Parathyroid adenoma (tissue), 2 donors: ENCODE measurements at regions not wholly inside any gene's neighbourhood (a gene's known extent, or its start where the extent isn't known, plus 50 kb on each side); places are given as distances from the start of the nearest gene placed in this dataset.

Source experiments
- H2AFZ ChIP-seq: fragments of 300-600 bp; sonication (generic); one replicate; pipeline ENCODE4 v1.7.0; 2017; ENCODE audit warnings: antibody characterized with exemption, mild to moderate bottlenecking
- H3K27ac ChIP-seq: fragments of 300-600 bp; sonication (generic); one replicate; pipeline ENCODE4 v1.7.0; 2017
- H3K27me3 ChIP-seq: fragments of 300-600 bp; sonication (generic); one replicate; pipeline ENCODE4 v1.7.0; 2017; ENCODE audit warnings: low read length; ENCODE audit not compliant: control insufficient read depth, insufficient read depth
- H3K36me3 ChIP-seq: fragments of 300-600 bp; sonication (generic); one replicate; pipeline ENCODE4 v1.7.0; 2017; ENCODE audit warnings: low read length; ENCODE audit not compliant: control insufficient read depth, insufficient read depth
- H3K4me1 ChIP-seq: fragments of 300-600 bp; sonication (generic); one replicate; pipeline ENCODE4 v1.7.0; 2017; ENCODE audit warnings: control low read depth
- H3K4me2 ChIP-seq: fragments of 300-600 bp; sonication (generic); one replicate; pipeline ENCODE4 v1.7.0; 2017; ENCODE audit warnings: low read length
- H3K4me3 ChIP-seq: fragments of 300-600 bp; sonication (generic); one replicate; pipeline ENCODE4 v1.7.0; 2017; ENCODE audit warnings: low read depth, low read length
- H3K79me2 ChIP-seq: fragments of 300-600 bp; sonication (generic); one replicate; pipeline ENCODE4 v1.7.0; 2017; ENCODE audit warnings: control low read depth
- H3K9ac ChIP-seq: fragments of 300-600 bp; sonication (generic); one replicate; pipeline ENCODE4 v1.7.0; 2017; ENCODE audit warnings: mild to moderate bottlenecking
- H3K9me3 ChIP-seq: fragments of 300-600 bp; sonication (generic); one replicate; pipeline ENCODE4 v1.7.0; 2017; ENCODE audit warnings: low read length; ENCODE audit not compliant: control insufficient read depth
- CTCF ChIP-seq: fragments of 300-600 bp; sonication (generic); IDR thresholded peaks from one replicate; pipeline ENCODE4 v1.7.0; 2017; ENCODE audit warnings: antibody characterized with exemption, mild to moderate bottlenecking
- donor health status: primary hyperparathyroidism.

- H3K27me3 ChIP-seq = no peaks in the 10 kb centered on the region
- H3K4me2 ChIP-seq = no peak overlapping the region
- H3K79me2 ChIP-seq = no peaks in the 10 kb centered on the region
- no peaks in the 10 kb centered on the region for H3K9me3 ChIP-seq
- H3K4me1 ChIP-seq = no peaks in the 10 kb centered on the region
- no peak overlapping the region for H3K4me3 ChIP-seq
- H3K9ac ChIP-seq = no peak overlapping the region
- TF ChIP-seq CTCF = no peak
- H3K36me3 ChIP-seq = no peaks in the 10 kb centered on the region
- H2AFZ ChIP-seq = no peak overlapping the region
- no peak overlapping the region for H3K27ac ChIP-seq
Measured at GRCh38 chr18:73826098-73826497, 321.5 kb downstream of the FBXO15 start.

GRCh38 chr18:73824671-73825070 lies 323.0 kb downstream of the FBXO15 start:
- Histone ChIP-seq H3K27ac (no peak overlapping the region), H3K4me3 (no peak overlapping the region), H2AFZ (no peak overlapping the region), H3K4me1 (no peaks in the 10 kb centered on the region), H3K4me2 (no peak overlapping the region), H3K9ac (no peak overlapping the region), H3K36me3 (no peaks in the 10 kb centered on the region), H3K9me3 (no peaks in the 10 kb centered on the region), H3K79me2 (no peaks in the 10 kb centered on the region), H3K27me3 (no peaks in the 10 kb centered on the region)
- TF ChIP-seq CTCF = no peak

GRCh38 chr18:73812423-73812822 lies 335.2 kb downstream of the FBXO15 start:
- H3K4me3 ChIP-seq = no peak overlapping the region
- H3K79me2 ChIP-seq = no peaks in the 10 kb centered on the region
- no peak overlapping the region for H2AFZ ChIP-seq
- no peaks in the 10 kb centered on the region for H3K27me3 ChIP-seq
- H3K36me3 ChIP-seq = no peaks in the 10 kb centered on the region
- H3K4me1 ChIP-seq = no peaks in the 10 kb centered on the region
- H3K9me3 ChIP-seq = no peaks in the 10 kb centered on the region
- no peak overlapping the region for H3K9ac ChIP-seq
- no peak for TF ChIP-seq CTCF
- peak overlapping the region; percentile 8 for H3K4me2 ChIP-seq
- H3K27ac ChIP-seq = no peak overlapping the region

GRCh38 chr18:73807551-73808192 lies 340.0 kb downstream of the FBXO15 start:
- Histone ChIP-seq H3K27me3 (no peaks in the 10 kb centered on the region), H3K36me3 (no peaks in the 10 kb centered on the region), H3K4me3 (no peak overlapping the region), H3K9ac (no peak overlapping the region), H3K79me2 (no peaks in the 10 kb centered on the region), H3K27ac (no peak overlapping the region), H3K4me1 (no peaks in the 10 kb centered on the region), H3K4me2 (no peak overlapping the region), H3K9me3 (no peaks in the 10 kb centered on the region), H2AFZ (no peak overlapping the region)
- TF ChIP-seq CTCF = no peak

- Histone ChIP-seq H3K9ac (no peak overlapping the region), H3K79me2 (no peaks in the 10 kb centered on the region), H3K4me3 (no peak overlapping the region), H3K27ac (no peak overlapping the region), H3K27me3 (no peaks in the 10 kb centered on the region), H3K4me1 (no peaks in the 10 kb centered on the region), H3K4me2 (no peak overlapping the region), H2AFZ (no peak overlapping the region), H3K9me3 (no peaks in the 10 kb centered on the region), H3K36me3 (no peaks in the 10 kb centered on the region)
- TF ChIP-seq CTCF = no peak
Measured at GRCh38 chr18:73805991-73806390, 341.6 kb downstream of the FBXO15 start.
